Fibroblast of skin of back (primary cell): ENCODE measurements at regions not wholly inside any gene's neighbourhood (a gene's known extent, or its start where the extent isn't known, plus 50 kb on each side); places are given as distances from the start of the nearest gene placed in this dataset.
"Not testable (repeated sequence)": the region's sequence is repeated elsewhere in the genome, so short reads cannot be mapped to it uniquely, and the experiment has no call there.

Source experiments
- DNase-seq: peaks from one replicate; pipeline ENCODE4 v3.0.0-alpha.2; 2013

DNA sequence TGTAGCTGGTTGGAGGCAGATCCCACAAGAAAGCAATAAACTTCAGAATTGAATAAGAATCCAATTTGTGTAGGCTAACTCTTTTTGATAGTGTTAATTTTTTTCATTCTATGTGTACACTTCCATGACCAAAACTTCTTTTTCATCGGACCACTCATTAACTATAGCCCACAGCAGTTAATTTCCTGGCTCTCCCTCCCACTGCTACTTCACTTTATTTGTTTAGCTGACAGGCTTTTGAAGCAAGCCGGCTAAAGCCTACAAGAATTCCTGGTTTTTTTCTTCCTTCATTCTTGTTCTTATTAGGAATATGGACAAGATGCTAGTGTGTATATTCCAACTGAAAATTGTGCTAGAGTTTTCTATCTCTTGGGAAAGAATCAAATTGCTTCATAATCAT, 329.2 kb upstream of the CCNH start:
- DNase-seq: no peak

- DNase-seq: no peak
These were observed 323.2 kb upstream of the CCNH start for GRCh38 chr5:87735923-87736322.

DNA sequence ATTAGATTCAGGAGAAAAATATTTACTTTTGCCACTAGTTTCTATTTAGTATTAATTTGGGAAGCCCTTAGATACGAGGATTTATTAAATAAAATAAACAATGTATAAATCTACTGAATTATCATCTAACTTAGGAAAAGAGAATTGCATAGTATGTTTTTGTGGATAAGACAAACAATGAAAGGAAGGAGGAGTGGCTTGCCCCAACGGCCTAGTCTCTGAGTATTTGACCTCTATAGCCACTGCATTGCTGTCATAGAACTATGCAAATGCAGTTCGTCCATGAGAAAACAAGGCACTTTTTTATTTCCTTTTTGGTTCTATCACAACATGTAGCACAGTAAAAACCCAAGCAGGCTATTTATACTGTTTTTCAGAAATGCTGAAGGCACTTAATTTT, 321.2 kb upstream of the CCNH start:
- no peak for DNase-seq

- no peak for DNase-seq
These were observed 320.4 kb upstream of the CCNH start for GRCh38 chr5:87732875-87733768.

- DNase-seq: no peak
These were observed 317.1 kb upstream of the CCNH start for GRCh38 chr5:87729781-87730180.

- peak; percentile 2 for DNase-seq
These were observed 309.6 kb upstream of the CCNH start for GRCh38 chr5:87722286-87722685.

DNA sequence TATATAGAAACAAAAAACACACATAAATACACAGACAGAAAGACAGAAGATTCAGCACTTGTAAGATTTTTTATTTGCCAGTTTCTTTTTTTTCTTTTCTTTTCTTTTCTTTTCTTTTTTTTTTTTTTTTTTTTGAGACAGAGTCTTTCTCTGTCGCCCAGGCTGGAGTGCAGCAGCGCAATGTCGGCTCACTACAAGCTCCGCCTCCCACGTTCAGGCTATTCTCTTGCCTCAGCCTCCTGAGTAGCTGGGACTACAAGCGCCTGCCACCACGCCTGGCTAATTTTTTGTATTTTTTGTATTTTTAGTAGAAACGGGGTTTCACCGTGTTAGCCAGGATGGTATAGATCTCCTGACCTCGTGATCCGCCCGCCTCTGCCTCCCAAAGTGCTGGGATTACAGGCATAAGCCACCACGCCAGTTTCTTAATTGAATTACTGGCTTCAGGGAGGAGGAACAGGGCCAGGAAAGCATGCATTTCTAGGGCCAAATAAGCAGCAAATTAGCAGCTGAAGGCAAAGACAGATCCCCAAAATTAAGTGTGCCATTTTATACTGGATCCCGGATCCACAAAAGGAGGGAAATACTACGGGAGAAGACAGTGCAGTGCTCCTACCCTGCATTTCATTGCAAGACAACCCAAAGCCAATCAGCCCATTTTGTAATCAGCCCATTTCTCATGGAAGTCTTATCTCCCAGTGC, 305.6 kb upstream of the CCNH start:
- not testable (repeated sequence) for DNase-seq

DNA sequence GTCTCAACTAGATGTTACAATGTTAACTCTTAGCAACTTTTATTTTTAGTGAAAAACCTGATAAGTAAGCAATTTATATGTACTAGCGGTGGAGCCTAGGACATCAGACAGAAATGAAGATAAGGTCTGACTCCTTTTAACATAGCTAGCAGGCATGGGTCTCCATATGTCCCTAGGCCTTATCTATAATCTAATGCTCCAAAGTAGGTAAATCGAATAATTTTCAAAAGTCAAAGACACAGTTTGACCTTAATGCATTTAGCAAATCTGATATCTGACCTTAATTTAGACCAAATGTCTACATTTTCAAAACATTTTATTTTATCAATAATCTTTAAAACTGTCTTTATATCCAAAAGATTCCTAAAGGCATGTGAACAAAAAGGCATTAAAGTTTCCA, 305.0 kb upstream of the CCNH start:
- DNase-seq: no peak

DNA sequence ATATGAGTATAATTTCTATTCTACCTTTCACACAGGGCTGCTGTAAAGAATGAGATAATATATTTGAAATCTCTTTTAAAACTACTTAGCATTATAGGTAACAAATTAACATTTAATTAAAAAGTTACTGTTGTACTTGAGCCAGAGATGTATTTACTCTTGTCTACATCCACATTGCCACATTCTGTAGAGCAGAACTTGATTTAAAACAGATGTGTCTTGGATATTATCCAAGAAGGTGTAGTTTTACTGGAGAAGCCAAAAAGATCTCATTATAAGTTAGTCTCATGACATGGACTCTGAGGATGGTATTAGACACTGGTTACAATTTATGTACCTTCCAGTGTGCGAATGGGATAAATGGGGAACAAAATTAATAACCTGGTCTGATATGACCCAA, 293.1 kb upstream of the CCNH start:
- no peak for DNase-seq

GRCh38 chr5:87686975-87687374, 274.2 kb upstream of the CCNH start:
- no peak for DNase-seq

DNA sequence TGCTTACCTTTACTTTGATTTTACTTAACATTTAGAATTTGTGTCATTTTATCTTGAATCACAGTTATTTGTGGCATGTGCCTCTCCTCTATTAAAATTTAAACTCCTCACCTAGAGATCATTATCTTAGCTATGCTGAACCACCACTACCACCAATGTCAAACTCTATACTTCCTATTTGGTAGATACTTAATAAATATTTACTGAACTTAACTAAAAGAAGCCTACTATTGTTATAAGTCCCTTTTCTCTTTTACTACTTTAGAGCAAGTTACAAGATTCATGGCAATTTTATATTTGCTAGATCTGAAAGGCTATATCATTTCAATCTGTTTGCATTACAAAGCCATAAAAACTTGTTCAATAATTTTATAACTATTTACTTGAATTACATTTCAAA, 273.3 kb upstream of the CCNH start:
- DNase-seq: no peak

DNA sequence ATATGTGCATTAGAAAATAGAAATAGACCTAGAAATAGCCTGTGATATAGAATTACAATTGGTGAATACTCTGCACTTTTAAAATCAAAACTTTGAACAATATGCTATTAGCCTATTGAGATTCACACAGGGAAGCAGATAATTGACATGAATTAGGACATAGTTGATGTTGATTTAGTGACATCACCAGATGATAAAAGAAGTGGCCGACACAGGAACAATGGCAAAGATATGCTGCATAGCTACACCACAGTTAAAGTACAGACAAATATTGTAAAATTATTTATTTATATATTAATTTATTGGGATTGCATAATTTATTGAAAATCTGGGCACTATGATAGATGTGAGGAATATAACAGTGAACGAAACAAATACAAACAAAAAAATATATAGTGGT, 261.5 kb upstream of the CCNH start:
- no peak for DNase-seq

DNA sequence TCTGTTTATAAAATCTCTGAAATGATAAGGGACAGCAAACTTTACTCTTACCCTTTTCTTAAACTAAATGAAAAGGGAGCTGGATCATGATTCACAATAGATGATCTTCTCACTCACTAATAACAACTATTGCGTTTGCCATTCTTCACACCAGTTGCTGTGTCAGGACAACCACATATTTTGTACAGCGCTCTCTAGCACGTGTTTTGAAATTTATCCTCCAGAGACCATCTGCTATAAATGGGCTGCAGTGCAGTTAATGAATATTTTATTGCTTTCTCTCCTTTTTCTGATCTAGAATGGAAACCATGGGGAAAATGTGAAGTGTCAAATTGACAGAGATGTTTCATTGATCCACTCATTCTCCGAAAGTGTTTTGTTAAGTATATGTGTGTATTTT, 258.4 kb upstream of the CCNH start:
- no peak for DNase-seq

DNA sequence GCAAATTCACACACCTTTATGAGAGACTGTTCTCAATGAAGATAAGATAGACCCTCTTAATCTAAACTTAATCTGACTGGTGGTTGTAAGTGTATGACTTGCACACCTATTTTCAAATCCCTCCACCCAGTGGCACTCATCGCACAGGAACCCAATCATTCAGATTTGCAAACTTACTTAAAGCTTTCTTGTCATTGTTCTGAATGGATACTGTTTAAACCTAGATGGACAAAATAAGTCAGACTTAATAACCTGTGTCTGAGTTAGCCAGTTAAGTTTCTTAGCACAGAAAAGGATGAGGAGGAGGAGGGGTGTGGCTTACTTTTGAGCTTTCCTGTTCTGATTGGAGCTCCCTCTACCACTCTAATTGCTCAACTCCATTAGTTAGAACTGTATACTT, 252.4 kb upstream of the CCNH start:
- DNase-seq: no peak

- DNase-seq: no peak
These were observed 249.2 kb upstream of the CCNH start for GRCh38 chr5:87661784-87662566.

- DNase-seq: no peak
These were observed 240.5 kb upstream of the CCNH start for GRCh38 chr5:87653242-87653641.

- no peak for DNase-seq
These were observed 237.6 kb upstream of the CCNH start for GRCh38 chr5:87650284-87650683.

DNA sequence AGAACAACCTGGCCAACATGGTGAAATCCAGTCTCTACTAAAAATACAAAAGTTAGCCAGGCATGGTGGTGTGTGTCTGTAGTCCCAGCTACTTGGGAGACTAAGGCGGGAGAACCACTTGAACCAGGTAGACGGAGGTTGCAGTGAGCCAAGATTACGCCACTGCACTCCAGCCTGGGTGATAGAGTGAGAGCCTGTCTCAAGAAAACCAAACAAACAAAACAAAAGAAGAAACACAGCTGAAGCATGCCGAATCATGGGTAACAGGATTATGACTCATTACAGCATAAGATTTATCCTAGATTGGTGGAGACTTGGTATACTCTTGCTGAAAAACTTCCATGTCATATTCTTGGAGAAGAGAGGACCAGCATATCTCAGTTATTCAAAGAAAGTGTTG, 236.7 kb upstream of the CCNH start:
- no peak for DNase-seq

- no peak for DNase-seq
These were observed 232.5 kb upstream of the CCNH start for GRCh38 chr5:87645224-87645623.

DNA sequence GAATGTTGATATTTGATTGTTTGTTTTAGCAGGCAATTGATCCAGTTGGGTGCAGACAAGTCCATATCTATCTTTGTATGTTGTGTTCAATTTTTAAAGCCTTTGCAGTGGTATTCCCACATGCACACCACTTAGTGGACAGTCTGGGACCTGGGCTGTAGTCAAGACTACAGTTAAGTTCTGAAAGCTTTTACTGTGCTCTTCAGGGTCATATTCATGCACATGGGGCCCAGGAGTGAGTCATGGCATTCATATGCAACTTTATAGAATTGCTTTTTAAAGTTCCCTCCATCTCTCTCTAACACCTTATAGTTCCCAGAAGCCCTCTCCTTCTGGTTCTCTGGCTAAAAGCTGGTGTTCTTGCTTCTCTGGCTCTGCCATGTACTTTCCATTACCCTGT, 228.2 kb upstream of the CCNH start:
- no peak for DNase-seq

GRCh38 chr5:87627363-87627762, 214.6 kb upstream of the CCNH start:
- DNase-seq: no peak

GRCh38 chr5:87608385-87608784, 195.7 kb upstream of the CCNH start:
- no peak for DNase-seq

- DNase-seq: no peak
These were observed 192.9 kb upstream of the CCNH start for GRCh38 chr5:87605663-87606062.
